ENCODE measurements at regions not wholly inside any gene's neighbourhood (a gene's known extent, or its start where the extent isn't known, plus 50 kb on each side); places are given as distances from the start of the nearest gene placed in this dataset.
"Not testable (repeated sequence)": the region's sequence is repeated elsewhere in the genome, so short reads cannot be mapped to it uniquely, and the experiment has no call there.

- TF ChIP-seq TRAFD1 (CRISPR knock-in tag; IDR thresholded peaks at IDR 0.05; ENCODE audit: borderline replicate concordance), result no peak
- TF ChIP-seq ZNF556 (CRISPR knock-in tag; IDR thresholded peaks at IDR 0.05; ENCODE audit: borderline replicate concordance), result no peak
- no peak for TF ChIP-seq ISX (CRISPR knock-in tag; conservative IDR thresholded peaks at IDR 0.05)
- TF ChIP-seq NR2F1 (CRISPR knock-in tag; IDR thresholded peaks at IDR 0.05), result no peak
Observed at GRCh38 chr10:30704026-30704600, 74.6 kb upstream of the LYZL2 start (continued).

- H3K9ac ChIP-seq (ENCODE audit: insufficient read depth, low read depth, low read length); H3K36me3 ChIP-seq (replicated peaks in 1 of 2; ENCODE audit: control insufficient read depth in 1 of 2, insufficient read depth in 2 of 2, low read length in 2 of 2); POLR2A ChIA-PET; BruUV-seq (replicated peaks); H3K4me1 ChIP-seq (ENCODE audit: insufficient read depth, low read length); ATAC-seq; H3K27ac ChIP-seq (ENCODE audit: extremely low read length, insufficient read depth, low read length); DNase-seq (ENCODE audit: low spot score); H4K20me1 ChIP-seq (ENCODE audit: insufficient read depth, low read length); H2AFZ ChIP-seq (ENCODE audit: low read length); CTCF ChIA-PET (ENCODE audit: low intra/inter-chr PET ratio, low total read pairs); intact Hi-C loops (cut with micrococcal nuclease; ENCODE audit: unreplicated experiment); H3K9me3 ChIP-seq (ENCODE audit: low read length); H3K79me2 ChIP-seq (ENCODE audit: insufficient read depth, low read length); H3K4me2 ChIP-seq (ENCODE audit: low read depth, low read length); H3K4me3 ChIP-seq (replicated peaks in 1 of 3; ENCODE audit: insufficient read depth in 1 of 3, low read depth in 2 of 3, low read length in 3 of 3); in situ Hi-C loops (cut with HindIII; ENCODE audit: extremely low pct_ligation_motif_present, low pct_unique_long_range_greater_than_20kb); FAIRE-seq: not testable (repeated sequence)
- peaks cover 4 to 32% of the 10 kb centered on the region in 2 experiments; a peak in 4 of 5 replicates for H3K27me3 ChIP-seq (ENCODE audit: control insufficient read depth in 1 of 2, insufficient read depth in 2 of 2, low read length in 2 of 2)
- WGBS (ENCODE audit: low lambda C conversion rate), result 47% methylated on average over 7 of the region's 7 CpGs
Observed at GRCh38 chr10:30703446-30703845, 73.9 kb upstream of the LYZL2 start.

- Histone ChIP-seq H3K79me2 (ENCODE audit: insufficient read depth, low read length) (no peaks in the 10 kb centered on the region), H3K27ac (ENCODE audit: extremely low read length, insufficient read depth, low read length) (no peak overlapping the region), H3K4me3 (replicated peaks in 1 of 3; ENCODE audit: insufficient read depth in 1 of 3, low read depth in 2 of 3, low read length in 3 of 3) (no peak overlapping the region), H3K27me3 (ENCODE audit: control insufficient read depth in 1 of 2, insufficient read depth in 2 of 2, low read length in 2 of 2) (peaks cover 4 to 36% of the 10 kb centered on the region in 2 experiments; a peak in 4 of 5 replicates), H3K9me3 (ENCODE audit: low read length) (no peaks in the 10 kb centered on the region), H3K36me3 (replicated peaks in 1 of 2; ENCODE audit: control insufficient read depth in 1 of 2, insufficient read depth in 2 of 2, low read length in 2 of 2) (no peaks in the 10 kb centered on the region), H3K4me1 (ENCODE audit: insufficient read depth, low read length) (no peaks in the 10 kb centered on the region), H2AFZ (ENCODE audit: low read length) (no peak overlapping the region), H4K20me1 (ENCODE audit: insufficient read depth, low read length) (no peaks in the 10 kb centered on the region), H3K4me2 (ENCODE audit: low read depth, low read length) (no peak overlapping the region), H3K9ac (ENCODE audit: insufficient read depth, low read depth, low read length) (no peak overlapping the region)
- in situ Hi-C loops (cut with HindIII; ENCODE audit: extremely low pct_ligation_motif_present, low pct_unique_long_range_greater_than_20kb), result no loop called here
- BruUV-seq (replicated peaks), result no TSS peak
- CTCF ChIA-PET (ENCODE audit: low intra/inter-chr PET ratio, low total read pairs), result no interaction called here
- intact Hi-C loops (cut with micrococcal nuclease; ENCODE audit: unreplicated experiment), result no loop called here
- WGBS (ENCODE audit: low lambda C conversion rate), result 2% methylated on average over 4 of the region's 5 CpGs
- POLR2A ChIA-PET, result no interaction called here
- DNase-seq (ENCODE audit: low spot score) (no peak), FAIRE-seq (no peak), ATAC-seq (no peak)
- TF ChIP-seq SP2 (CRISPR knock-in tag; IDR thresholded peaks at IDR 0.05) (no peak), SAP130 (CRISPR knock-in tag; IDR thresholded peaks at IDR 0.05; ENCODE audit: low read depth) (no peak), ZUFSP (CRISPR knock-in tag; IDR thresholded peaks at IDR 0.05; ENCODE audit: borderline replicate concordance) (no peak), ATF3 (CRISPR knock-in tag; IDR thresholded peaks at IDR 0.05) (no peak), GTF3A (CRISPR knock-in tag; conservative IDR thresholded peaks at IDR 0.05) (no peak), ZNF720 (CRISPR knock-in tag; IDR thresholded peaks at IDR 0.05) (no peak), DR1 (CRISPR knock-in tag; IDR thresholded peaks at IDR 0.05) (no peak), ZNF772 (CRISPR knock-in tag; IDR thresholded peaks at IDR 0.05) (no peak)
Observed at GRCh38 chr10:30702860-30703259, 73.3 kb upstream of the LYZL2 start.

Measured in HepG2 (cell line).